GM18873 (cell line): ENCODE measurements at regions not wholly inside any gene's neighbourhood (a gene's known extent, or its start where the extent isn't known, plus 50 kb on each side); places are given as distances from the start of the nearest gene placed in this dataset.

ENCODE experiments used
- ATAC-seq: cut with Tn5 transposase; IDR thresholded peaks from one replicate; pipeline ENCODE4 v1.9.1; 2021; ENCODE audit warnings: mild to moderate bottlenecking, moderate library complexity, moderate number of reproducible peaks; ENCODE audit not compliant: unreplicated experiment, low FRiP score

GRCh38 chr13:81791641-81792040, 1450.7 kb upstream of the SPRY2 start:
- ATAC-seq: no peak

- ATAC-seq: no peak
Measured at GRCh38 chr13:81781471-81781870, 1440.5 kb upstream of the SPRY2 start.

GRCh38 chr13:81779876-81780275, 1439.0 kb upstream of the SPRY2 start:
- ATAC-seq: no peak

- ATAC-seq: no peak
Measured at GRCh38 chr13:81778350-81778749, 1437.4 kb upstream of the SPRY2 start.

- no peak for ATAC-seq
Measured at GRCh38 chr13:81773263-81773662, 1432.3 kb upstream of the SPRY2 start.

GRCh38 chr13:81771951-81772350, 1431.0 kb upstream of the SPRY2 start:
- ATAC-seq: no peak

- no peak for ATAC-seq
Measured at GRCh38 chr13:81770868-81771505, 1430.1 kb upstream of the SPRY2 start.

- no peak for ATAC-seq
Measured at GRCh38 chr13:81762449-81762848, 1421.5 kb upstream of the SPRY2 start.

- no peak for ATAC-seq
Measured at GRCh38 chr13:81760316-81760715, 1419.4 kb upstream of the SPRY2 start.

GRCh38 chr13:81757348-81757970, 1416.5 kb upstream of the SPRY2 start:
- no peak for ATAC-seq

- ATAC-seq: no peak
Measured at GRCh38 chr13:81745391-81745790, 1404.5 kb upstream of the SPRY2 start.

GRCh38 chr13:81738364-81738763, 1397.4 kb upstream of the SPRY2 start:
- ATAC-seq: no peak

GRCh38 chr13:81726037-81726726, 1385.3 kb upstream of the SPRY2 start:
- ATAC-seq: no peak

- no peak for ATAC-seq
Measured at GRCh38 chr13:81722456-81722855, 1381.5 kb upstream of the SPRY2 start.

- no peak for ATAC-seq
Measured at GRCh38 chr13:81721400-81721799, 1380.5 kb upstream of the SPRY2 start.

GRCh38 chr13:81714513-81714912, 1373.6 kb upstream of the SPRY2 start:
- ATAC-seq: no peak

GRCh38 chr13:81713201-81713600, 1372.3 kb upstream of the SPRY2 start:
- no peak for ATAC-seq

GRCh38 chr13:81697826-81698225, 1356.9 kb upstream of the SPRY2 start:
- ATAC-seq: no peak

GRCh38 chr13:81686877-81687276, 1346.0 kb upstream of the SPRY2 start:
- no peak for ATAC-seq

GRCh38 chr13:81683521-81683920, 1342.6 kb upstream of the SPRY2 start:
- ATAC-seq: no peak

- no peak for ATAC-seq
Measured at GRCh38 chr13:81682081-81682630, 1341.2 kb upstream of the SPRY2 start.

- no peak for ATAC-seq
Measured at GRCh38 chr13:81677857-81678256, 1336.9 kb upstream of the SPRY2 start.
